ENCODE measurements at regions not wholly inside any gene's neighbourhood (a gene's known extent, or its start where the extent isn't known, plus 50 kb on each side); places are given as distances from the start of the nearest gene placed in this dataset.

DNA sequence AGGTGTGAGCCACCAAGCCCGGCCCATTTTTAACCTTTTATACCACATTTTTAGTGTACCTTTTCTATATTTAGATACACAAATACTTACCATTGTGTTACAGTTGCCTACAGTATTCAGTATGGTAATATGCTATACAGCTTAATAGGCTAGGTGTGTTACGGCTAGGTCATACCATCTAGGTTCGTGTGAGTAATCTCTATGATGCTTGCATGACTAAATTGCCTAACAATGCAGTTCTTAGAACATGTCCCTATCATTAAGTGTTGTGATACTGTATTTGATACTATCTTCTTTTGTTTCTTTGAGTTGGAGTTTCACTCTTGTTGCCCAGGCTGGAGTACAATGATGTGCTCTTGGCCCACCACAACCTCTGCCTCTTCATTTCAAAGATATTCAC lies 387.7 kb upstream of the SASH1 start:
- H2AK5ac ChIP-seq (ENCODE audit: low read depth, low read length): no peak overlapping the region
- no peak overlapping the region for H4K91ac ChIP-seq (ENCODE audit: insufficient read depth, low read depth, low read length)
- WGBS, 2 experiments (ENCODE audit: extremely low coverage in 2 of 2, insufficient read length in 1 of 2): no CpG with 5 or more reads among the region's 3 CpGs
- dilution Hi-C loops (cut with HindIII; ENCODE audit: low sequenced_read_pairs, unreplicated experiment): no loop called here
- H3K56ac ChIP-seq (ENCODE audit: extremely low read depth, insufficient read depth, low read length): no peak overlapping the region
- no peak overlapping the region for H2BK15ac ChIP-seq (ENCODE audit: low read depth, low read length)
- in situ Hi-C loops (cut with MboI; ENCODE audit: low sequenced_read_pairs): no loop called here
- no peak overlapping the region for H3K4me2 ChIP-seq (ENCODE audit: low read depth, low read length)
- H3K4ac ChIP-seq (ENCODE audit: low read depth, low read length): no peak overlapping the region
- H3K9me1 ChIP-seq (ENCODE audit: insufficient read depth, low read length): peaks cover 4% of the 10 kb centered on the region
- H3K4me1 ChIP-seq (ENCODE audit: control insufficient read depth, insufficient read depth, low read length): peaks cover 7% of the 10 kb centered on the region
- H2AFZ ChIP-seq (replicated peaks; ENCODE audit: low read length, poor library complexity): no peak overlapping the region
- H3K9ac ChIP-seq (ENCODE audit: low read depth, low read length): no peak overlapping the region
- H3K27ac ChIP-seq (ENCODE audit: insufficient read depth, low read length): no peak overlapping the region
- no peak for ATAC-seq (ENCODE audit: low read depth)
- POLR2A ChIA-PET (ENCODE audit: unreplicated experiment): no interaction called here
- no peak overlapping the region for H2BK20ac ChIP-seq (ENCODE audit: low read depth, low read length)
- H3K14ac ChIP-seq (replicated peaks; ENCODE audit: low read depth, low read length): no peak overlapping the region
- no peaks in the 10 kb centered on the region for H4K20me1 ChIP-seq (ENCODE audit: insufficient read depth, low read length)
- no peaks in the 10 kb centered on the region for H3K79me1 ChIP-seq (ENCODE audit: low read depth in 1 of 2, low read length in 2 of 2)
- intact Hi-C loops (cut with micrococcal nuclease): no loop called here
- BruUV-seq (replicated peaks): no TSS peak
- DNase-seq: no peak
- H3K36me3 ChIP-seq (ENCODE audit: control insufficient read depth, insufficient read depth, low read length): no peaks in the 10 kb centered on the region
- no peak overlapping the region for H4K5ac ChIP-seq (ENCODE audit: low read depth, low read length)
- H2BK5ac ChIP-seq (ENCODE audit: low read depth, low read length, poor library complexity, severe bottlenecking): no peak overlapping the region
- H3K4me3 ChIP-seq (ENCODE audit: insufficient read depth, low read depth, low read length): no peak overlapping the region
- no peak overlapping the region for H2AK9ac ChIP-seq (replicated peaks; ENCODE audit: low read depth, low read length, poor library complexity)
- TF ChIP-seq FOS (IDR thresholded peaks at IDR 0.05; ENCODE audit: low read depth, low read length) (no peak), MXI1 (IDR thresholded peaks at IDR 0.05; ENCODE audit: borderline replicate concordance, low read depth, low read length) (no peak)
- TF ChIP-seq, protein P1, sequence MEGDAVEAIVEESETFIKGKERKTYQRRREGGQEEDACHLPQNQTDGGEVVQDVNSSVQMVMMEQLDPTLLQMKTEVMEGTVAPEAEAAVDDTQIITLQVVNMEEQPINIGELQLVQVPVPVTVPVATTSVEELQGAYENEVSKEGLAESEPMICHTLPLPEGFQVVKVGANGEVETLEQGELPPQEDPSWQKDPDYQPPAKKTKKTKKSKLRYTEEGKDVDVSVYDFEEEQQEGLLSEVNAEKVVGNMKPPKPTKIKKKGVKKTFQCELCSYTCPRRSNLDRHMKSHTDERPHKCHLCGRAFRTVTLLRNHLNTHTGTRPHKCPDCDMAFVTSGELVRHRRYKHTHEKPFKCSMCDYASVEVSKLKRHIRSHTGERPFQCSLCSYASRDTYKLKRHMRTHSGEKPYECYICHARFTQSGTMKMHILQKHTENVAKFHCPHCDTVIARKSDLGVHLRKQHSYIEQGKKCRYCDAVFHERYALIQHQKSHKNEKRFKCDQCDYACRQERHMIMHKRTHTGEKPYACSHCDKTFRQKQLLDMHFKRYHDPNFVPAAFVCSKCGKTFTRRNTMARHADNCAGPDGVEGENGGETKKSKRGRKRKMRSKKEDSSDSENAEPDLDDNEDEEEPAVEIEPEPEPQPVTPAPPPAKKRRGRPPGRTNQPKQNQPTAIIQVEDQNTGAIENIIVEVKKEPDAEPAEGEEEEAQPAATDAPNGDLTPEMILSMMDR (conservative IDR thresholded peaks at IDR 0.05; ENCODE audit: low read depth, low read length): no peak
- H3K27me3 ChIP-seq (ENCODE audit: control insufficient read depth, insufficient read depth, low read length): no peaks in the 10 kb centered on the region
- H4K8ac ChIP-seq (ENCODE audit: low read depth in 2 of 2, low read length in 2 of 2): no peak overlapping the region
- H3K18ac ChIP-seq (ENCODE audit: low read depth, low read length): no peak overlapping the region
- no peaks in the 10 kb centered on the region for H3K9me3 ChIP-seq (ENCODE audit: control insufficient read depth, insufficient read depth, low read length)
- CTCF ChIA-PET: no interaction called here
- H3K23ac ChIP-seq (ENCODE audit: low read depth, low read length): no peak overlapping the region
- H2BK120ac ChIP-seq (ENCODE audit: low read depth, low read length): no peak overlapping the region

All from IMR-90 (cell line).